Myocyte (in vitro differentiated cells): ENCODE measurements at regions not wholly inside any gene's neighbourhood (a gene's known extent, or its start where the extent isn't known, plus 50 kb on each side); places are given as distances from the start of the nearest gene placed in this dataset.

ENCODE experiments used
- DNase-seq: peaks from one replicate; pipeline ENCODE4 v3.0.0-alpha.2; 2012; ENCODE audit warnings: low read depth

DNA sequence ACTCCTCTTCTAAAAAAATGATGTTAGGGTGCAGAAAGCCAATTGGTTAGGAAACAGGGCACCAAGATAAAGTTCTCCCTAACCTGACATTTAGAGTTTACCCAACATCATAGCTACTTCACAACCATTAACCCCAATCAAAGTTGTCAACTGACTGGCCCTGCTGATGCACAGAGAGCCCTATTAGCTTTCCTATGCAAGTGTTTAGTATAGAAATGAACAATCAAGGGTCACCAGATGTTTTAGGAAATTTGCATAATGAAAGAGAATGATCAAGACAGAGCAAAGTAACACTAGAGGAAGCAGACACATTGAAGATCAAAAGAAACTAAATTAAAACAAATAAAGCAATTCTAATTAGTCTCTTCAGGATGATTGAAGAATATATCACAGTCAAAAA lies 64.2 kb upstream of the DCC start:
- no peak for DNase-seq

- no peak for DNase-seq
These were observed 62.2 kb upstream of the DCC start for GRCh38 chr18:52277785-52278184.

DNA sequence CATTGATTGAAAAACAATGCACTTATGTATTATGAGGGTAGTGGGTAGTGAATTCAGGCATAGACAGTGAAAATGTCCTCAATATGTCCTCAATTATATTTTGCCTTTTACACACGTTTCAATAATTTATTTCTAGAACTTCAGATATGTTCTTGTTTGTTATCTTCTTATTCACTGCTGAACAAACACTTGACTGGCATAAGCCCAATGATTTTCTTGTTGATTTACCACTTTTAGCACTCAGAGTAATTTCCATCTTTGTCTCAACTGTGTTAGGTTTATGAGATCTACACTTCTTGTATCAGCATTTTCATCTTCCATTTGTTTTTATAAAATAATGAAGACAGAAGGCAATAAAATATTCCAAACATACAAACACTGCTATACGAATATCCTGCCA lies 61.8 kb upstream of the DCC start:
- DNase-seq: no peak

- DNase-seq: no peak
These were observed 59.3 kb upstream of the DCC start for GRCh38 chr18:52280702-52281101.

GRCh38 chr18:52283927-52284326 lies 56.1 kb upstream of the DCC start:
- no peak for DNase-seq

GRCh38 chr18:52286675-52287074 lies 53.3 kb upstream of the DCC start:
- DNase-seq: no peak

- no peak for DNase-seq
These were observed 52.8 kb upstream of the DCC start for GRCh38 chr18:52287151-52287550.

- no peak for DNase-seq
These were observed 51.5 kb upstream of the DCC start for GRCh38 chr18:52288403-52289004.

DNA sequence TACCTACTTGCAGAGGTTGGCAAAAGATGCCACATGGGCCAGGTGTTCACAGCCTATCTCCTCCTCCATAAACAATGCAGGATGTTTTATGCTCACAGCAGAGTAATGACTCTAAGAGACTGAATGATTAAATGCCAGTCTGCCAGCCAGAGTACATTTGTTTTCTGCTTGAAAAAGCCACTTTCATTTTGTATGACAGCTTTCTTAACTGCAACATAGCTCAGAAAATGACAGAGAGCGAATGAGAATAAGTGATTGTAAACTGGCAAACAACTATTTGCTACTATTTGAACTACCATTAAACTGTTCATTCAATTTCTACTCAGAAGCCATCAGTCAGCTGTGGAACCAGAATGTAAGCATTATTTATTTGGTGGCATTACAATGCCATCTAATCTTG lies 50.6 kb upstream of the DCC start:
- DNase-seq: no peak
